ENCODE measurements at regions not wholly inside any gene's neighbourhood (a gene's known extent, or its start where the extent isn't known, plus 50 kb on each side); places are given as distances from the start of the nearest gene placed in this dataset.

GRCh38 chr6:120411394-120411793 is 922.9 kb downstream of the TBC1D32 start:
- in situ Hi-C loops (cut with MboI; ENCODE audit: low sequenced_read_pairs) (no loop called here), intact Hi-C loops (cut with micrococcal nuclease) (no loop called here), dilution Hi-C loops (cut with HindIII; ENCODE audit: low sequenced_read_pairs, unreplicated experiment) (no loop called here)
- H3K14ac ChIP-seq (replicated peaks; ENCODE audit: low read depth, low read length), result no peak overlapping the region
- H3K9me1 ChIP-seq (ENCODE audit: insufficient read depth, low read length), result no peaks in the 10 kb centered on the region
- no peaks in the 10 kb centered on the region for H3K27me3 ChIP-seq (ENCODE audit: control insufficient read depth, insufficient read depth, low read length)
- no peak for ATAC-seq (ENCODE audit: low read depth)
- DNase-seq, result no peak
- H4K91ac ChIP-seq (ENCODE audit: insufficient read depth, low read depth, low read length), result no peak overlapping the region
- H2AFZ ChIP-seq (replicated peaks; ENCODE audit: low read length, poor library complexity), result no peak overlapping the region
- no peaks in the 10 kb centered on the region for H3K36me3 ChIP-seq (ENCODE audit: control insufficient read depth, insufficient read depth, low read length)
- no peak overlapping the region for H2BK20ac ChIP-seq (ENCODE audit: low read depth, low read length)
- TF ChIP-seq SMC3 (IDR thresholded peaks at IDR 0.05; ENCODE audit: low read depth, low read length), result no peak
- TF ChIP-seq POLR2A (IDR thresholded peaks at IDR 0.05; ENCODE audit: low read depth, low read length), result no peak
- TF ChIP-seq ELK1 (IDR thresholded peaks at IDR 0.05; ENCODE audit: borderline replicate concordance, low read depth, low read length), result no peak
- no peak for TF ChIP-seq RCOR1 (IDR thresholded peaks at IDR 0.05; ENCODE audit: insufficient replicate concordance, low read length)
- TF ChIP-seq MAFK (IDR thresholded peaks at IDR 0.05; ENCODE audit: low read depth, low read length), result no peak
- no peak for TF ChIP-seq USF2 (IDR thresholded peaks at IDR 0.05; ENCODE audit: low read depth, low read length)
- no peak overlapping the region for H2AK5ac ChIP-seq (ENCODE audit: low read depth, low read length)
- ChIA-PET POLR2A (ENCODE audit: unreplicated experiment) (no interaction called here), CTCF (no interaction called here)
- WGBS, 2 experiments (ENCODE audit: extremely low coverage in 2 of 2, insufficient read length in 1 of 2), result no CpG with 5 or more reads among the region's 3 CpGs
- H3K9me3 ChIP-seq (ENCODE audit: control insufficient read depth, insufficient read depth, low read length), result no peaks in the 10 kb centered on the region; the same call in none of the 2 replicates
- H3K4me3 ChIP-seq (ENCODE audit: insufficient read depth, low read depth, low read length), result no peak overlapping the region
- H3K4ac ChIP-seq (ENCODE audit: low read depth, low read length), result no peak overlapping the region
- no TSS peak for BruUV-seq (replicated peaks)
- H3K79me1 ChIP-seq (ENCODE audit: low read depth in 1 of 2, low read length in 2 of 2), result no peaks in the 10 kb centered on the region
- no peak overlapping the region for H3K18ac ChIP-seq (ENCODE audit: low read depth, low read length)
- H3K9ac ChIP-seq (ENCODE audit: low read depth, low read length), result no peak overlapping the region
- no peak overlapping the region for H4K5ac ChIP-seq (ENCODE audit: low read depth, low read length)
- no peak overlapping the region for H3K4me2 ChIP-seq (ENCODE audit: low read depth, low read length)
- H4K8ac ChIP-seq (ENCODE audit: low read depth in 2 of 2, low read length in 2 of 2), result no peak overlapping the region
- no peak overlapping the region for H2BK15ac ChIP-seq (ENCODE audit: low read depth, low read length)
- no peak overlapping the region for H3K23ac ChIP-seq (ENCODE audit: low read depth, low read length)
- H4K20me1 ChIP-seq (ENCODE audit: insufficient read depth, low read length), result no peaks in the 10 kb centered on the region
- H2BK120ac ChIP-seq (ENCODE audit: low read depth, low read length), result no peak overlapping the region
- H3K4me1 ChIP-seq (ENCODE audit: control insufficient read depth, insufficient read depth, low read length), result no peaks in the 10 kb centered on the region
- no peak overlapping the region for H2BK5ac ChIP-seq (ENCODE audit: low read depth, low read length, poor library complexity, severe bottlenecking)
- H3K27ac ChIP-seq (ENCODE audit: insufficient read depth, low read length), result no peak overlapping the region
- no peak overlapping the region for H3K56ac ChIP-seq (ENCODE audit: extremely low read depth, insufficient read depth, low read length)
- no peak overlapping the region for H2AK9ac ChIP-seq (replicated peaks; ENCODE audit: low read depth, low read length, poor library complexity)

All from IMR-90 (cell line).